ENCODE measurements at regions not wholly inside any gene's neighbourhood (a gene's known extent, or its start where the extent isn't known, plus 50 kb on each side); places are given as distances from the start of the nearest gene placed in this dataset.

GRCh38 chr15:66905185-66905584, 160.2 kb upstream of the SMAD3 start:
- no peak for DNase-seq (ENCODE audit: low read depth)

- DNase-seq (ENCODE audit: low read depth), result no peak
Measured at GRCh38 chr15:66905954-66906353, 159.4 kb upstream of the SMAD3 start.

- no peak for DNase-seq (ENCODE audit: low read depth)
Measured at GRCh38 chr15:66906668-66907614, 158.5 kb upstream of the SMAD3 start.

- no peak for DNase-seq (ENCODE audit: low read depth)
Measured at GRCh38 chr15:66907826-66908743, 157.3 kb upstream of the SMAD3 start.

GRCh38 chr15:66908744-66909095, 156.7 kb upstream of the SMAD3 start:
- no peak for DNase-seq (ENCODE audit: low read depth)

- DNase-seq (ENCODE audit: low read depth), result no peak
Measured at GRCh38 chr15:66909381-66909890, 156.0 kb upstream of the SMAD3 start.

- DNase-seq (ENCODE audit: low read depth), result no peak
Measured at GRCh38 chr15:66911131-66911700, 154.2 kb upstream of the SMAD3 start.

GRCh38 chr15:66912001-66912400, 153.4 kb upstream of the SMAD3 start:
- DNase-seq (ENCODE audit: low read depth), result no peak

- no peak for DNase-seq (ENCODE audit: low read depth)
Measured at GRCh38 chr15:66912441-66912840, 153.0 kb upstream of the SMAD3 start.

GRCh38 chr15:66917904-66918448, 147.4 kb upstream of the SMAD3 start:
- DNase-seq (ENCODE audit: low read depth), result no peak

GRCh38 chr15:66919421-66919820, 146.0 kb upstream of the SMAD3 start:
- no peak for DNase-seq (ENCODE audit: low read depth)

- DNase-seq (ENCODE audit: low read depth), result no peak
Measured at GRCh38 chr15:66921319-66921915, 144.0 kb upstream of the SMAD3 start.

GRCh38 chr15:66922608-66923007, 142.8 kb upstream of the SMAD3 start:
- DNase-seq (ENCODE audit: low read depth), result no peak

- DNase-seq (ENCODE audit: low read depth), result no peak
Measured at GRCh38 chr15:66923438-66923881, 141.9 kb upstream of the SMAD3 start.

- no peak for DNase-seq (ENCODE audit: low read depth)
Measured at GRCh38 chr15:66924889-66925288, 140.5 kb upstream of the SMAD3 start.

GRCh38 chr15:66925721-66926120, 139.7 kb upstream of the SMAD3 start:
- DNase-seq (ENCODE audit: low read depth), result no peak

- no peak for DNase-seq (ENCODE audit: low read depth)
Measured at GRCh38 chr15:66927201-66928077, 138.0 kb upstream of the SMAD3 start.

GRCh38 chr15:66928101-66928500, 137.3 kb upstream of the SMAD3 start:
- no peak for DNase-seq (ENCODE audit: low read depth)

- DNase-seq (ENCODE audit: low read depth), result no peak
Measured at GRCh38 chr15:66928784-66929183, 136.6 kb upstream of the SMAD3 start.

- no peak for DNase-seq (ENCODE audit: low read depth)
Measured at GRCh38 chr15:66929843-66930402, 135.5 kb upstream of the SMAD3 start.

Data from activated T-cell treated with anti-CD3 and anti-CD28 coated beads for 1 hour (primary cell).